Rectal smooth muscle tissue (tissue), 1 donor: ENCODE measurements at regions not wholly inside any gene's neighbourhood (a gene's known extent, or its start where the extent isn't known, plus 50 kb on each side); places are given as distances from the start of the nearest gene placed in this dataset.
"Not testable (repeated sequence)": the region's sequence is repeated elsewhere in the genome, so short reads cannot be mapped to it uniquely, and the experiment has no call there.

ENCODE experiments used
- H3K27ac ChIP-seq: one replicate; pipeline ENCODE4 v1.7.0; 2013; ENCODE audit warnings: low read depth, low read length, inconsistent platforms
- H3K27me3 ChIP-seq: one replicate; pipeline ENCODE4 v1.7.0; 2013; ENCODE audit warnings: low read length; ENCODE audit not compliant: control insufficient read depth, insufficient read depth
- H3K36me3 ChIP-seq: one replicate; pipeline ENCODE4 v1.7.0; 2013; ENCODE audit warnings: low read length; ENCODE audit not compliant: control insufficient read depth, insufficient read depth
- H3K4me1 ChIP-seq: one replicate; pipeline ENCODE4 v1.7.0; 2013; ENCODE audit warnings: low read length; ENCODE audit not compliant: control insufficient read depth, insufficient read depth
- H3K4me3 ChIP-seq: one replicate; pipeline ENCODE4 v1.7.0; 2013; ENCODE audit warnings: low read length
- H3K9ac ChIP-seq: one replicate; pipeline ENCODE4 v1.7.0; 2013; ENCODE audit warnings: low read length

DNA sequence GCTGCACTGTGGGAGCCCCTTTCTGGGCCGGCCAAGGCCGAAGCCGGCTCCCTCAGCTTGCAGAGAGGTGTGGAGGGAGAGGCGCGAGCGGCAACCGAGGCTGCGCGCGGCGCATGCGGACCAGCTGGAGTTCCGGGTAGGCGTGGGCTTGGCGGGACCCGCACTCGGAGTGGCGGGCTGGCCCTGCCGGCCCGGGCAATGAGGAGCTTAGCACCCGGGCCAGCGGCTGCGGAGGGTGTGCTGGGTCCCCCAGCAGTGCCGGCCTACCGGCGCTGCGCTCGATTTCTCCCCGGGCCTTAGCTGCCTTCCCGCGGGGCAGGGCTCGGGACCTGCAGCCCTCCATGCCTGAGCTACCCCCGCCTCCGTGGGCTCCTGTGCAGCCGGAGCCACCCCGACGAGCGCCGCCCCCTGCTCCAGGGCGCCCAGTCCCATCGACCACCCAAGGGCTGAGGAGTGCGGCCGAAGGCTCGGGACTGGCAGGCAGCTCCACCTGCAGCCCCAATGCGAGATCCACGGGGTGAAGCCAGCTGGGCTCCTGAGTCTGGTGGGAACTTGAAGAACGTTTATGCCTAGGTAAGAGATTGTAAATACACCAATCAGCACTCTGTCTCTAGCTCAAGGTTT lies 777.9 kb downstream of the CDH11 start:
- not testable (repeated sequence) for H3K36me3 ChIP-seq, H3K27me3 ChIP-seq, H3K9ac ChIP-seq, H3K4me3 ChIP-seq, H3K4me1 ChIP-seq, H3K27ac ChIP-seq

DNA sequence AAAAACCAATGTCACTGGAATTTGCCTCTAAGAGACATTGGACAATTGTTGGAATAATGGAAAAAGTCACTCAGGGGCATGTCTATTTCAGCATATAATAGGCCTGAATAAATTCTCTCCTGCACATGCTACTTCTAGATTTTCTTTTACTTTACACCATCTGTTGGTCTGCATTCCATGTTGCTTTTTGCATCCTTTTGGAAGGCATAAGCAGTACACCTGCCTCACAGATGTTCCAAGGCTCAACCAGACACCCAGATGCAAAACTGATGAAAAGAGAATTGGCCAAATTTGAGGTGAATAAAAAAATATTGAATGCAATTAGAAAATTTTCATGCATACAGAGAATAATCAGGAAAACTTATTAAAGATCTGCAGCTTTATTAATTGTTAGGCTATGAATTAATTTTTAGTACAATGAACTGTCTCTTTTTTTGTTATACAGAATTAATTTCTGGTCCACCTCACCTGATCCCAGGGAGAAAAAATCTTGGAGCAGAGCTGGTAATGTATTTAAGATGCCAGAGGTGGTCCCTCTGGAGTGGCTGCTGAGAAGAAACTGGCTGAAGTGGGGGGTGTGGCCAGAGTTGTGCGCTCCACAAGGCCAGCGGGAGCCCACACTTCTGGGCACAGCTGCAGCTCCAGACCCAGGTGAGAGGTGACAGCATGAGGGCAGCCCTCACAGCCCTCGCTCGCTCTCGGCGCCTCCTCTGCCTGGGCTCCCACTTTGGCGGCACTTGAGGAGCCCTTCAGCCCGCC lies 778.6 kb downstream of the CDH11 start:
- Histone ChIP-seq H3K27me3 (no peaks in the 10 kb centered on the region), H3K4me3 (no peak overlapping the region), H3K9ac (no peak overlapping the region), H3K4me1 (no peaks in the 10 kb centered on the region), H3K27ac (no peak overlapping the region), H3K36me3 (no peaks in the 10 kb centered on the region)

DNA sequence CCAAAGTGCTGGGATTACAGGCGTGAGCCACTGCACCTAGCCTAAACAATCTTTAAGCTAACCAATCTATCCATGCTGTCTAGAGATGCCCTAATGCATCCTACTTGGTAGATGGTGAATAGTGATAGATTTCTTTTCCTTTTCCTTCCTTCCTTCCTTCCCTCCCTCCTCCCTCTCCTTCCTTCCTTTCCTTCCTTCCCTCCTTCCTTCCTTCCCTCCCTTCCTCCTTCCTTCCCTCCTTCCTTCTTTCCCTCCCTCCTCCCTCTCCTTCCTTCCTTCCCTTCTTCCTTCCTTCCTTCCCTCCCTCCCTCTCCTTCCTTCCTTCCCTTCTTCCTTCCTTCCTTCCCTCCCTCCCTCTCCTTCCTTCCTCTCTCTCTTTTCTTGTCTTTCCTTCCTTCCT lies 780.5 kb downstream of the CDH11 start:
- not testable (repeated sequence) for H3K4me3 ChIP-seq, H3K27ac ChIP-seq, H3K4me1 ChIP-seq, H3K36me3 ChIP-seq, H3K9ac ChIP-seq, H3K27me3 ChIP-seq

DNA sequence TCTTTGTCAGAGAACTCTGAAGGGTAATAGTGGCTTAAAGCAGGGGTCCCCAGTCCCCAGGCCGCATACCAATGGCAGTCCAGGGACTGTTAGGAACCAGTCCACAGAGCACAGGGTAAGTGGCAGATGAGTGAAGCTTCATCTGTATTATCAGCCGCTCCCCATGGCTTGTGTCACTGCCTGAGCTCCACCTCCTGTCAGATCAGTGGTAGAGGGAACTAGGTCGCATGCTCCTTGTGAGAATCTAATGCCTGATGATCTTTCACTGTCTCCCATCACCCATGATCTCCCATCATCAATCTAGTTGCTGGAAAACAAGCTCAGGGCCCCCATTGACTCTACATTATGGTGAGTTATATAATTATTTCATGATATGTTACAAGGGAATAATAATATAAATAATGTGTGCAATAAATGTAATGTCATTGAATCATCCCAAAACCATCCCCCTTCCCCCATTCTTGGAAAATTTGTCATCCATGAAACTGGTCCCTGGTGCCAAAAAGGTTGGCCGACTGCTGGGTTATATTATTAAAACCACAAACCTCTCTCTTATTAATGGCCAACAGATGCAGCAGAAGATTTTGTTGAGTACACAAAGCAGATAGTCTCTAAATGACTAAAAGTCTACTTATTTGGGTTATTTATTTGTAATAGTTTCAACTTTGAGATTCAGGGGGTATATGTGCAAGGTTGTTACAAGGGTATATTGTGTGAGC lies 782.7 kb downstream of the CDH11 start:
- H3K36me3 ChIP-seq: no peaks in the 10 kb centered on the region
- no peak overlapping the region for H3K27ac ChIP-seq
- no peaks in the 10 kb centered on the region for H3K4me1 ChIP-seq
- no peaks in the 10 kb centered on the region for H3K27me3 ChIP-seq
- H3K4me3 ChIP-seq: no peak overlapping the region
- no peak overlapping the region for H3K9ac ChIP-seq

DNA sequence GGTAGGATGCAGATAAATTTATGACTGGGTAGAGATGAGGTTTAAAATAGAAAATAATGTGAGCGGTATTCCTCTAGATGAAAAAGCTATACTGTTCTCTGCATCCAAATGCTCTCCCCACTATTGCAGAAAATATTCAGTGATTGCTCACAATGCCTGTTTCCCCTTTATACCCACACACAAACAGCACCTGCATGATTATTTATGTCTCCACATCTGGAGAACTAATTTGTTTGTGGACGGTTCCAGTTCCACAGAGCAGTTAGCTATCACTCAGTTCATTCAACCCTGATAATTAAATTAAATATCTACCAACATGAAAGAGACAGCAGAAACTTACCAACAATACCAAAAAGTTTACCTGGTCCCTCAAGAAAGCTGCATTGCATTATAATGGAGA lies 800.0 kb downstream of the CDH11 start:
- Histone ChIP-seq H3K9ac (no peak overlapping the region), H3K27me3 (no peaks in the 10 kb centered on the region), H3K27ac (no peak overlapping the region), H3K4me1 (no peaks in the 10 kb centered on the region), H3K4me3 (no peak overlapping the region), H3K36me3 (no peaks in the 10 kb centered on the region)

DNA sequence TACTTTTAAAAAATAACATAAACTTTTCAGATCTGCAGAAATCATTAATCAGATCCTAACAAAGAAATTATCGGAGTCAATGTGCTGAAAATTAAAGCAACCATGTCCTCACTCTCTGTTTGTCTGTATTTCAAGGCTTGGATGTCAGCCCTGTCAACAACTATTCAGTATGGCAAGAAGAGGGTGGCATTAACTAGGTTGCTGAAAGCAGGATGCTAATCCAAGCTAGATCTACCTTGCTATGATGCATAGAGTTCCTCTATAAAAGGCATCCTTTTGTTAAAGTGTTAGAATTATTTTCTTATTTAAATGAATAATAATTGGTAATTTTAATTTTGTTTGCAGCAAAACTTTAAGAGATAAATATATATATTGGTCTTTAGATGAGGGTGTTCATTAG lies 800.8 kb downstream of the CDH11 start:
- H3K9ac ChIP-seq: no peak overlapping the region
- H3K4me1 ChIP-seq: no peaks in the 10 kb centered on the region
- H3K27me3 ChIP-seq: no peaks in the 10 kb centered on the region
- no peak overlapping the region for H3K27ac ChIP-seq
- H3K4me3 ChIP-seq: no peak overlapping the region
- H3K36me3 ChIP-seq: no peaks in the 10 kb centered on the region

DNA sequence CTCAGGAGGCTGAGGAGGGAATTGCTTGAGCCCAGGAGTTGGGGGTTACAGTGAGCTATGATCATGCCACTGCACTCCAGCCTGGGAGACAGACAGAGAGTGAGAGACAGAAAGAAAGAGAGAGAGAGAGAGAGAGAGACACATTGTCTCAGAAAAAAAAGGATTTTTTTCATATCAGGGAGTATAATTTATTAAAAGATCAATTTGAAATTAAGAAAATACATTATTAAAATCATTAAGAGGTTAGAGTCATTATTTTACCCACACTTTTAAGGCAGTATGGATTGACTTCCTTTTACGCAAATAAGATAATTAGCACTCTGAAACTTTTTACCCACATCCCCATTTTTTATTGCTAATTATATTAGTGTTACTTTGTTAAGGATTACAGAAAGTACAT lies 804.3 kb downstream of the CDH11 start:
- Histone ChIP-seq H3K4me1 (no peaks in the 10 kb centered on the region), H3K36me3 (no peaks in the 10 kb centered on the region), H3K9ac (no peak overlapping the region), H3K27me3 (no peaks in the 10 kb centered on the region), H3K4me3 (no peak overlapping the region), H3K27ac (no peak overlapping the region)

DNA sequence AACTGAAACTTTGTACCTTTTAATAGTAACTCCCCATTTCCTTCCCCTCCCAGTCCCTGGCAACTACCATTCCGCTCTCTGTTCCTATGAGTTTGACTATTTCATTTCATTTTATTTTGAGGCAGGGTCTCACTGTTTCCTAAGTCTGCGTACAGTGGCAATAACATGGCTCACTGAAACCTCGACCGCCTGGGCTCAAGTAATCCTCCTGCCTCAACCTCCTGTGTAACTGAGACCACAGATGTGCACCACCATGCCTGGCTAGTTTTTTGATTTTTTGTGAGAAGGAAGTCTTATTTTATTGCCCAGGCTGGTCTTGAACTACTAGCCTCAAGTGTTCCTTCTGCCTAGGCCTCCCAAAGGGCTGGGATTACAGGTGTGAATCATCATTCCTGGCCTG lies 808.1 kb downstream of the CDH11 start:
- Histone ChIP-seq H3K9ac (no peak overlapping the region), H3K27ac (no peak overlapping the region), H3K4me3 (no peak overlapping the region), H3K36me3 (no peaks in the 10 kb centered on the region), H3K27me3 (no peaks in the 10 kb centered on the region), H3K4me1 (no peaks in the 10 kb centered on the region)

DNA sequence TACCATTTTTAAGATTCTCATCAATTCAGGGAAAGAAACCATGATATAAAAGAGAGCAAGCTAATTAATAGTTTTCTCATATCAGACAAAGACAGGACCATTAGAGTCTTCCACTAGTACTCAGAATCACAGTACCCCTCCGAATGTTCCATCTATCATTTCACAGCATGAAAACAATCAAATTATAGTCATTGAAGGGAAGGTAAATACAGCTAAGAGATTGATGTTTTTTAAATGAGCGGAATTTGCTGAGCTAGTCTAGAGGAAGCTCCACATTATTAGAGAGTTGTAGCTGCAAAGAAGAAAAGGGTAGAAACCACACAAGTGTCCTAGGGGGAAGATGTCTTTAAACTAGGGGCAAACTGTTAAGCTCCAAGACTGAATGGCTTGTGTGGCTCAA lies 808.9 kb downstream of the CDH11 start:
- H3K27me3 ChIP-seq: no peaks in the 10 kb centered on the region
- no peak overlapping the region for H3K4me3 ChIP-seq
- H3K27ac ChIP-seq: no peak overlapping the region
- no peak overlapping the region for H3K9ac ChIP-seq
- no peaks in the 10 kb centered on the region for H3K36me3 ChIP-seq
- no peaks in the 10 kb centered on the region for H3K4me1 ChIP-seq

DNA sequence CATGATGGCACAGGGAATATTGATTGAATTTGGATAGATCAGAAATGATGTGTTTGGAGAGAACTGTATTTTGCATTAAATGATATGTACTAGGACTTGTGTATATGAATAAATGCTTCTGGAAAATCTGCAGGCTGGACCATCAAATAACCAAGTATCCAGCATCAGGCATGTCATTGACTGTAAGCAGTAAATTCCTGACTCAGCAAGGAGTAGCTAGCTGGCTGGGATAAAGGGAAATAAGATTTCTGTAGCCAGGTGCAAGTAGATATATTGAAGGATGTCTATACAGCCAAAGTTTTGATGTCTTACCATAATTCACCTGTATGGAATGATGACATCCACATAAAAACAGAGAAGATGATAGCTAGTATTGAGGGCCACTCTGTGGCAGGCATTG lies 809.6 kb downstream of the CDH11 start:
- H3K9ac ChIP-seq: no peak overlapping the region

DNA sequence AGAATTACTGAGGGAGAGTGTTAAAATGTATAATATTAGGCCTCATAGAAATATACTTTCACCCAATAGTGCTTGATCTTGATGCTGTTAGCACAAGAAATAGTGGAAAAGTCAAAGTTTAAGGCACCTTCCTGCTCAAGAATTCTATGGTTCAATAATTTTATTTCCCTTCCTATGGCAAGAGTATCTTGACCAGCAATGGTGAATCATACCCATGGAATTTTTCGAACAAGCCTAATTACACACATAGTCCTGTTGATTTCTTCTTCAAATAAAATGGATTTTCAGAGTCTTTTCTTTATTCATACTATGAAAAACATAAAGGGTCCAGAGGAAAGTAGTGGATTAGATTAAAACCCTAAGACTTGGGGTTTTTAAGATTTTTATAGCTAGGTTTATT lies 810.6 kb downstream of the CDH11 start:
- H3K9ac ChIP-seq: no peak overlapping the region

More for the DNA sequence above, 809.6 kb downstream of the CDH11 start:
- Histone ChIP-seq H3K27ac (no peak overlapping the region), H3K36me3 (no peaks in the 10 kb centered on the region), H3K27me3 (no peaks in the 10 kb centered on the region), H3K4me1 (no peaks in the 10 kb centered on the region), H3K4me3 (no peak overlapping the region)

DNA sequence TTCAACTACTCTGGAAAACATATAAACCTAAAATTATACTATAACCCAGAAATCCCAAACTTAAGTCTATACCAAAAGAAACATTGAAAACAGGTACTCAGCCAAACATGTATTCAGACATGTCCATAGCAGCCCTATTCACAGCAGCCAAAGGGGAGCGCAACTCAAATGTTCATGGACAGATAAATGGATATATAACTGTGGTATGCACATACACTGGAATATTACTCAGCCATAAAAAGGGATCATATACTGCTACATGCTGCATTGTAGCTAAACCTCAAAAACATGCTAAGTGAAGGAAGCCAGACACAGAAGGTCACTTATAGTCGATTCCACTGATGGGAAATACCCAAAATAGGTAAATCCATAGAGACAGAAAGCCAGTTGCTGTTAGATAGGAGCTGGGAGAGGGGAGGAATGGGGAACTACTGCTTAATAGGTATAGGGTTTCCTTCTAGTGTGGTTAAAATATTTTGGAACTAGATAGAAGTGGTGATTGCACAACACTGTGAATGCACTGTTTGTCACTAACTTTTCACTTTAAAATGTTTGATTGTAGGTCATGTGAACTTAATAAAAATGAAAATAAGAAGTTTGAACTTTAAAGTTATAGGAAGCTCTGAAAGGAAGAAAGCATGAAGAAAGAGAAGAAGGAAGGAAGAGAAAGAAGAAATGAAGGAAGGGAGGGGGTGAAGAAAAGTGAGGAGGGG lies 812.3 kb downstream of the CDH11 start:
- H3K36me3 ChIP-seq: no peaks in the 10 kb centered on the region
- no peak overlapping the region for H3K27ac ChIP-seq

More for the DNA sequence above, 810.6 kb downstream of the CDH11 start:
- H3K4me3 ChIP-seq: no peak overlapping the region
- H3K27me3 ChIP-seq: no peaks in the 10 kb centered on the region
- no peak overlapping the region for H3K27ac ChIP-seq
- H3K4me1 ChIP-seq: no peaks in the 10 kb centered on the region
- H3K36me3 ChIP-seq: no peaks in the 10 kb centered on the region

More for the DNA sequence above, 812.3 kb downstream of the CDH11 start:
- H3K4me3 ChIP-seq: no peak overlapping the region
- H3K27me3 ChIP-seq: no peaks in the 10 kb centered on the region
- H3K9ac ChIP-seq: no peak overlapping the region
- no peaks in the 10 kb centered on the region for H3K4me1 ChIP-seq
